Neural cell (in vitro differentiated cells): ENCODE measurements at regions not wholly inside any gene's neighbourhood (a gene's known extent, or its start where the extent isn't known, plus 50 kb on each side); places are given as distances from the start of the nearest gene placed in this dataset.

Experiments
- H2AFZ ChIP-seq: fragments of 200-600, 300-800 bp; sonication (generic), shearing (Covaris generic); 2 replicates; pipeline ENCODE4 v1.6.0; 2014; ENCODE audit warnings: low read depth, mild to moderate bottlenecking, antibody characterized with exemption, low read length, moderate library complexity
- H3F3A ChIP-seq: fragments of 200-600 bp; shearing (Covaris generic); 2 replicates; pipeline ENCODE4 v1.6.1; 2016; ENCODE audit warnings: mild to moderate bottlenecking, moderate library complexity, mixed read lengths, antibody characterized with exemption, low read length; ENCODE audit not compliant: insufficient read depth, poor library complexity, severe bottlenecking
- H3K27ac ChIP-seq: fragments of 200-600, 300-800 bp; sonication (generic), shearing (Covaris generic); 2 replicates; pipeline ENCODE4 v1.5.1; 2014; ENCODE audit warnings: mild to moderate bottlenecking, low read length, moderate library complexity
- H3K27me3 ChIP-seq: fragments of 300-800, 200-600 bp; sonication (generic), shearing (Covaris generic); 2 replicates; pipeline ENCODE4 v1.6.0; 2014; ENCODE audit warnings: mild to moderate bottlenecking, low read depth, low read length, moderate library complexity; ENCODE audit not compliant: insufficient read depth
- H3K36me3 ChIP-seq: fragments of 300-800, 200-600 bp; sonication (generic), shearing (Covaris generic); 2 replicates; pipeline ENCODE4 v1.5.1; 2014; ENCODE audit warnings: mild to moderate bottlenecking, antibody characterized with exemption, low read length, moderate library complexity; ENCODE audit not compliant: insufficient read depth
- H3K4me2 ChIP-seq: fragments of 300-800, 200-600 bp; sonication (generic), shearing (Covaris generic); 2 replicates; pipeline ENCODE4 v1.6.0; 2014; ENCODE audit warnings: mild to moderate bottlenecking, low read length
- H3K4me3 ChIP-seq: fragments of 300-800, 200-600 bp; sonication (generic), shearing (Covaris generic); 2 replicates; pipeline ENCODE4 v1.5.1; 2014; ENCODE audit warnings: mild to moderate bottlenecking, low read length, moderate library complexity
- H3K79me2 ChIP-seq: fragments of 200-600 bp; shearing (Covaris generic); replicated peaks from 2 replicates; pipeline ENCODE4 v1.6.0; 2014; ENCODE audit warnings: mild to moderate bottlenecking, low read length, moderate library complexity; ENCODE audit not compliant: insufficient read depth
- H3K9ac ChIP-seq: fragments of 300-800, 200-600 bp; sonication (generic), shearing (Covaris generic); 2 replicates; pipeline ENCODE4 v1.6.1; 2016; ENCODE audit warnings: mild to moderate bottlenecking, low read length, mixed read lengths
- H3K9me2 ChIP-seq: fragments of 200-600 bp; shearing (Covaris generic); 2 replicates; pipeline ENCODE4 v1.6.1; 2016; ENCODE audit warnings: mild to moderate bottlenecking, low read length, mixed read lengths; ENCODE audit not compliant: insufficient read depth
- H3K9me3 ChIP-seq: fragments of 200-600, 300-800 bp; sonication (generic), shearing (Covaris generic); 2 replicates; pipeline ENCODE4 v1.6.1; 2016; ENCODE audit warnings: mild to moderate bottlenecking, mixed run types, low read length, moderate library complexity, mixed read lengths
- H4K20me1 ChIP-seq: fragments of 200-600 bp; shearing (Covaris generic); 2 replicates; pipeline ENCODE4 v1.6.1; 2016; ENCODE audit warnings: mild to moderate bottlenecking, mixed run types; ENCODE audit not compliant: insufficient read depth
- EP300 ChIP-seq: fragments of 450-650 bp; conservative IDR thresholded peaks from 2 replicates; pipeline ENCODE4 v1.6.1; 2014; ENCODE audit warnings: antibody characterized with exemption, mild to moderate bottlenecking, moderate library complexity; ENCODE audit not compliant: poor library complexity, severe bottlenecking
- RAD21 ChIP-seq: fragments of 450-650 bp; conservative IDR thresholded peaks from 2 replicates; pipeline ENCODE4 v1.6.1; 2014; ENCODE audit warnings: antibody characterized with exemption, mild to moderate bottlenecking, moderate library complexity
- SMC3 ChIP-seq: fragments of 450-650 bp; conservative IDR thresholded peaks from 2 replicates; pipeline ENCODE4 v1.6.1; 2014; ENCODE audit warnings: antibody characterized with exemption, mild to moderate bottlenecking, moderate library complexity; ENCODE audit not compliant: poor library complexity
- TF ChIP-seq, protein P1 (sequence below): fragments of 450-650 bp; IDR thresholded peaks from 2 replicates; pipeline ENCODE4 v1.5.1; 2014; ENCODE audit warnings: antibody characterized with exemption, mild to moderate bottlenecking, moderate library complexity; ENCODE audit not compliant: poor library complexity, severe bottlenecking
- TF ChIP-seq, protein P2 (sequence below): IDR thresholded peaks from 2 replicates; pipeline ENCODE4 v1.6.1; 2012; ENCODE audit warnings: borderline replicate concordance

DNA sequence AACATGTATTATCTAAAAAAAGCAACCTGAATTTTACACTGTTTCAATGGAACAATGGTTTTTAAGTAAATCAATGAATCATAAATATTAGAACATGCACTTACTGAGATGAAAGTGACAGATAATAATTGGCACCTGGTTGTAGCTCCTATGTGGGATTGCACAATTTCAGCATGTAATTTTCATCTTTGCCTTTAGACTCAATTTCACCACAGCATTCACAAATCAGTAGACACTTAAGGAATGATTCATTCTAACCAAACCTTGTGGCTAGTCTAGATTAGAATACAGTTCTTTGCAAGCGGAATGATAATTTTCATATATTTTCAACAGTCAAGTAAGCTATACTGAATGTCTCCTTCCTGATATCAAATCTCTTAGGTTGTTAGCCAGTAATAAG is 853.4 kb downstream of the KCNT2 start:
- peak overlapping the region; percentile 16 for H3K27ac ChIP-seq
- H2AFZ ChIP-seq = no peak overlapping the region
- H4K20me1 ChIP-seq = no peaks in the 10 kb centered on the region
- no peaks in the 10 kb centered on the region for H3K9me3 ChIP-seq
- no peaks in the 10 kb centered on the region for H3K36me3 ChIP-seq
- H3K4me3 ChIP-seq = no peak overlapping the region
- H3F3A ChIP-seq = no peaks in the 10 kb centered on the region
- no peaks in the 10 kb centered on the region for H3K27me3 ChIP-seq
- no peak overlapping the region for H3K9ac ChIP-seq
- no peaks in the 10 kb centered on the region for H3K9me2 ChIP-seq
- no peaks in the 10 kb centered on the region for H3K79me2 ChIP-seq
- H3K4me2 ChIP-seq = no peak overlapping the region
- TF ChIP-seq, protein P1, sequence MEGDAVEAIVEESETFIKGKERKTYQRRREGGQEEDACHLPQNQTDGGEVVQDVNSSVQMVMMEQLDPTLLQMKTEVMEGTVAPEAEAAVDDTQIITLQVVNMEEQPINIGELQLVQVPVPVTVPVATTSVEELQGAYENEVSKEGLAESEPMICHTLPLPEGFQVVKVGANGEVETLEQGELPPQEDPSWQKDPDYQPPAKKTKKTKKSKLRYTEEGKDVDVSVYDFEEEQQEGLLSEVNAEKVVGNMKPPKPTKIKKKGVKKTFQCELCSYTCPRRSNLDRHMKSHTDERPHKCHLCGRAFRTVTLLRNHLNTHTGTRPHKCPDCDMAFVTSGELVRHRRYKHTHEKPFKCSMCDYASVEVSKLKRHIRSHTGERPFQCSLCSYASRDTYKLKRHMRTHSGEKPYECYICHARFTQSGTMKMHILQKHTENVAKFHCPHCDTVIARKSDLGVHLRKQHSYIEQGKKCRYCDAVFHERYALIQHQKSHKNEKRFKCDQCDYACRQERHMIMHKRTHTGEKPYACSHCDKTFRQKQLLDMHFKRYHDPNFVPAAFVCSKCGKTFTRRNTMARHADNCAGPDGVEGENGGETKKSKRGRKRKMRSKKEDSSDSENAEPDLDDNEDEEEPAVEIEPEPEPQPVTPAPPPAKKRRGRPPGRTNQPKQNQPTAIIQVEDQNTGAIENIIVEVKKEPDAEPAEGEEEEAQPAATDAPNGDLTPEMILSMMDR = no peak
- TF ChIP-seq, protein P2, sequence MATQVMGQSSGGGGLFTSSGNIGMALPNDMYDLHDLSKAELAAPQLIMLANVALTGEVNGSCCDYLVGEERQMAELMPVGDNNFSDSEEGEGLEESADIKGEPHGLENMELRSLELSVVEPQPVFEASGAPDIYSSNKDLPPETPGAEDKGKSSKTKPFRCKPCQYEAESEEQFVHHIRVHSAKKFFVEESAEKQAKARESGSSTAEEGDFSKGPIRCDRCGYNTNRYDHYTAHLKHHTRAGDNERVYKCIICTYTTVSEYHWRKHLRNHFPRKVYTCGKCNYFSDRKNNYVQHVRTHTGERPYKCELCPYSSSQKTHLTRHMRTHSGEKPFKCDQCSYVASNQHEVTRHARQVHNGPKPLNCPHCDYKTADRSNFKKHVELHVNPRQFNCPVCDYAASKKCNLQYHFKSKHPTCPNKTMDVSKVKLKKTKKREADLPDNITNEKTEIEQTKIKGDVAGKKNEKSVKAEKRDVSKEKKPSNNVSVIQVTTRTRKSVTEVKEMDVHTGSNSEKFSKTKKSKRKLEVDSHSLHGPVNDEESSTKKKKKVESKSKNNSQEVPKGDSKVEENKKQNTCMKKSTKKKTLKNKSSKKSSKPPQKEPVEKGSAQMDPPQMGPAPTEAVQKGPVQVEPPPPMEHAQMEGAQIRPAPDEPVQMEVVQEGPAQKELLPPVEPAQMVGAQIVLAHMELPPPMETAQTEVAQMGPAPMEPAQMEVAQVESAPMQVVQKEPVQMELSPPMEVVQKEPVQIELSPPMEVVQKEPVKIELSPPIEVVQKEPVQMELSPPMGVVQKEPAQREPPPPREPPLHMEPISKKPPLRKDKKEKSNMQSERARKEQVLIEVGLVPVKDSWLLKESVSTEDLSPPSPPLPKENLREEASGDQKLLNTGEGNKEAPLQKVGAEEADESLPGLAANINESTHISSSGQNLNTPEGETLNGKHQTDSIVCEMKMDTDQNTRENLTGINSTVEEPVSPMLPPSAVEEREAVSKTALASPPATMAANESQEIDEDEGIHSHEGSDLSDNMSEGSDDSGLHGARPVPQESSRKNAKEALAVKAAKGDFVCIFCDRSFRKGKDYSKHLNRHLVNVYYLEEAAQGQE = no peak
- TF ChIP-seq EP300 = peak; percentile 71

DNA sequence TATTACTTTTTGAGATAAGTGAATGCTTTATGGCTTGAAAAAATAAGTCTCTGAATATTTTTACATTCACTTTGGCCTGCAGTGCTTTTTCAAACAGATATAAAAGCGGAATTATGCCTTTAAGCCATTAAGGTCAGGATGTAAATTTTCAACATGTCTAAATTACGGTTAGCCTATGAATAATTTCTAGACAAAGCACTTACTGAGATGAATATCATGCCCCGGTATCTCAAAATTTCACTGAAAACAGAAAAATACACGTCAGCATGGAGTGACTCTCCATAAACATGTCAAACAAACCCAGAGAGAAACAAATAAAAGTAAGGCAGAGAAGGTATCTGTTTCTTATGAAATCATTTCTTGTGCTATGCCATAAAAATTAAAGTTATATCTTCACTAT is 853.9 kb downstream of the KCNT2 start:
- peak overlapping the region; percentile 9 for H3K4me2 ChIP-seq
- no peaks in the 10 kb centered on the region for H3K36me3 ChIP-seq
- H4K20me1 ChIP-seq = no peaks in the 10 kb centered on the region
- TF ChIP-seq, protein P2 = no peak
- no peak for TF ChIP-seq SMC3
- TF ChIP-seq, protein P1 = no peak
- TF ChIP-seq RAD21 = no peak
- H3K27me3 ChIP-seq = no peaks in the 10 kb centered on the region
- H3K79me2 ChIP-seq = no peaks in the 10 kb centered on the region
- no peaks in the 10 kb centered on the region for H3F3A ChIP-seq
- H2AFZ ChIP-seq = no peak overlapping the region
- no peaks in the 10 kb centered on the region for H3K9me3 ChIP-seq
- H3K9me2 ChIP-seq = no peaks in the 10 kb centered on the region
- no peak overlapping the region for H3K4me3 ChIP-seq
- no peak overlapping the region for H3K9ac ChIP-seq
- H3K27ac ChIP-seq = peak overlapping the region; percentile 16
